22Rv1 (cell line): ENCODE measurements at regions not wholly inside any gene's neighbourhood (a gene's known extent, or its start where the extent isn't known, plus 50 kb on each side); places are given as distances from the start of the nearest gene placed in this dataset.

ENCODE experiments used
- ZFX ChIP-seq: fragments of 450-650 bp; IDR thresholded peaks from 2 replicates; pipeline ENCODE4 v1.6.1; 2017; ENCODE audit warnings: antibody characterized with exemption, borderline replicate concordance
- TF ChIP-seq, protein P1 (sequence below): fragments of 450-650 bp; IDR thresholded peaks from 2 replicates; pipeline ENCODE4 v1.5.1; 2017; ENCODE audit warnings: mild to moderate bottlenecking

GRCh38 chr1:4066860-4067599 is 167.0 kb upstream of the C1orf174 start:
- TF ChIP-seq, protein P1, sequence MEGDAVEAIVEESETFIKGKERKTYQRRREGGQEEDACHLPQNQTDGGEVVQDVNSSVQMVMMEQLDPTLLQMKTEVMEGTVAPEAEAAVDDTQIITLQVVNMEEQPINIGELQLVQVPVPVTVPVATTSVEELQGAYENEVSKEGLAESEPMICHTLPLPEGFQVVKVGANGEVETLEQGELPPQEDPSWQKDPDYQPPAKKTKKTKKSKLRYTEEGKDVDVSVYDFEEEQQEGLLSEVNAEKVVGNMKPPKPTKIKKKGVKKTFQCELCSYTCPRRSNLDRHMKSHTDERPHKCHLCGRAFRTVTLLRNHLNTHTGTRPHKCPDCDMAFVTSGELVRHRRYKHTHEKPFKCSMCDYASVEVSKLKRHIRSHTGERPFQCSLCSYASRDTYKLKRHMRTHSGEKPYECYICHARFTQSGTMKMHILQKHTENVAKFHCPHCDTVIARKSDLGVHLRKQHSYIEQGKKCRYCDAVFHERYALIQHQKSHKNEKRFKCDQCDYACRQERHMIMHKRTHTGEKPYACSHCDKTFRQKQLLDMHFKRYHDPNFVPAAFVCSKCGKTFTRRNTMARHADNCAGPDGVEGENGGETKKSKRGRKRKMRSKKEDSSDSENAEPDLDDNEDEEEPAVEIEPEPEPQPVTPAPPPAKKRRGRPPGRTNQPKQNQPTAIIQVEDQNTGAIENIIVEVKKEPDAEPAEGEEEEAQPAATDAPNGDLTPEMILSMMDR: no peak
- no peak for TF ChIP-seq ZFX
